ENCODE measurements at regions not wholly inside any gene's neighbourhood (a gene's known extent, or its start where the extent isn't known, plus 50 kb on each side); places are given as distances from the start of the nearest gene placed in this dataset.

DNA sequence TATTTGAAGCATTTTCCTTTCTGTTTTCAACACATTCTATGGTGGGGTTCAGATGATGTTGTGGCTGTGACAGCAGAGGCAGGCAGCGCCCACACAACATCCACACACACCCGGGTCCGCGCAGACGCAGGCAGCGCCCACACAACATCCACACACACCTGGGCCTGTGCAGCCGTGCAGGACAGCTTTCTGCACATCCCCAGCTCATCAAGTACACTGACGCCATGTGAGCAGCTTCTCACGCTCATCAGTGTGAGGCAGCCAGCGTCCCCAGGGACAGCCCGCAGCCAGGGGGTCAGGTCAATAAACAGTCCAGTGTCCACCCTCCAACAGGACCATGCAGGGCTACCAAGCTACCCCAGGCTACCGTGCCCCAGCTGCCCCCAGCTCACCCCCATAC is 272.8 kb upstream of the TCERG1L start:
- H3K9me2 ChIP-seq (replicated peaks; ENCODE audit: low read length): no peaks in the 10 kb centered on the region
- no peaks in the 10 kb centered on the region for H4K20me1 ChIP-seq (ENCODE audit: low read length)
- CTCF ChIA-PET: no interaction called here
- no TSS peak for BruUV-seq (replicated peaks)
- DNase-seq: no peak
- no peaks in the 10 kb centered on the region for H3K36me3 ChIP-seq (ENCODE audit: low read depth, low read length)
- H3K9ac ChIP-seq (ENCODE audit: low read length): no peak overlapping the region
- POLR2A ChIA-PET (ENCODE audit: unreplicated experiment): no interaction called here
- ATAC-seq: no peak
- no peak overlapping the region for H2AFZ ChIP-seq (ENCODE audit: low read length)
- H3K4me3 ChIP-seq (ENCODE audit: low read length): no peak overlapping the region
- H3F3A ChIP-seq (ENCODE audit: low read length, unreplicated experiment): no peaks in the 10 kb centered on the region
- no peak overlapping the region for H3K27ac ChIP-seq (ENCODE audit: low read length)
- H3K4me1 ChIP-seq (ENCODE audit: insufficient read depth, low read length): no peaks in the 10 kb centered on the region
- TF ChIP-seq EZH2phosphoT487 (IDR thresholded peaks at IDR 0.05; ENCODE audit: borderline replicate concordance, low read length): no peak
- no peak for TF ChIP-seq EZH2 (IDR thresholded peaks at IDR 0.05; ENCODE audit: low read length, unreplicated experiment)
- TF ChIP-seq, protein P1, sequence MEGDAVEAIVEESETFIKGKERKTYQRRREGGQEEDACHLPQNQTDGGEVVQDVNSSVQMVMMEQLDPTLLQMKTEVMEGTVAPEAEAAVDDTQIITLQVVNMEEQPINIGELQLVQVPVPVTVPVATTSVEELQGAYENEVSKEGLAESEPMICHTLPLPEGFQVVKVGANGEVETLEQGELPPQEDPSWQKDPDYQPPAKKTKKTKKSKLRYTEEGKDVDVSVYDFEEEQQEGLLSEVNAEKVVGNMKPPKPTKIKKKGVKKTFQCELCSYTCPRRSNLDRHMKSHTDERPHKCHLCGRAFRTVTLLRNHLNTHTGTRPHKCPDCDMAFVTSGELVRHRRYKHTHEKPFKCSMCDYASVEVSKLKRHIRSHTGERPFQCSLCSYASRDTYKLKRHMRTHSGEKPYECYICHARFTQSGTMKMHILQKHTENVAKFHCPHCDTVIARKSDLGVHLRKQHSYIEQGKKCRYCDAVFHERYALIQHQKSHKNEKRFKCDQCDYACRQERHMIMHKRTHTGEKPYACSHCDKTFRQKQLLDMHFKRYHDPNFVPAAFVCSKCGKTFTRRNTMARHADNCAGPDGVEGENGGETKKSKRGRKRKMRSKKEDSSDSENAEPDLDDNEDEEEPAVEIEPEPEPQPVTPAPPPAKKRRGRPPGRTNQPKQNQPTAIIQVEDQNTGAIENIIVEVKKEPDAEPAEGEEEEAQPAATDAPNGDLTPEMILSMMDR (conservative IDR thresholded peaks at IDR 0.05; ENCODE audit: low read depth, low read length): no peak
- no peaks in the 10 kb centered on the region for H3K27me3 ChIP-seq (ENCODE audit: low read length)
- H3K79me2 ChIP-seq (ENCODE audit: low read length): no peaks in the 10 kb centered on the region
- intact Hi-C loops (cut with micrococcal nuclease): no loop called here
- H3K4me2 ChIP-seq (ENCODE audit: low read length): no peak overlapping the region
- H3K9me3 ChIP-seq (ENCODE audit: low read length): no peaks in the 10 kb centered on the region

DNA sequence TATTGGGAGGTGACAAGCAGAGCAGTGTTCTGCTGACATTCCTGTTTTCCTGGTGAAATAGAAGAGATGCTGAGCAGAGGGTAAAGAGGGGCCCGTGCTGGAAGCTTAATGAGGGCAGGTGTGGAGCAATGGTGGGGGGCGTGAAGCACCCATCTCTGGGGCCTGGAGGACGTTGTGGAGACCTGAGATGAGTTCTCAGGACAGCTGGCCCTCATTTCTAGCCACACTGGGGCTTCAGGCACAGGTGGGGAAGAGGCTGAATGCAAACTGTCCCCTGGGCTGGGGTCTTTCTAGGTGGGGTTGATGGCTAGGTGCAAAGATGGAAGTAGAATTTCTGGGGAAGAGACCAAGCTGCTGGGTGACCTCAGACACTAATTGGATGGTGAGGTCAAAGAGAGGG is 274.2 kb upstream of the TCERG1L start:
- H3K79me2 ChIP-seq (ENCODE audit: low read length): no peaks in the 10 kb centered on the region
- intact Hi-C loops (cut with micrococcal nuclease): no loop called here
- no peak for TF ChIP-seq EZH2 (IDR thresholded peaks at IDR 0.05; ENCODE audit: low read length, unreplicated experiment)
- TF ChIP-seq, protein P1 (conservative IDR thresholded peaks at IDR 0.05; ENCODE audit: low read depth, low read length): no peak
- TF ChIP-seq EZH2phosphoT487 (IDR thresholded peaks at IDR 0.05; ENCODE audit: borderline replicate concordance, low read length): no peak
- no peaks in the 10 kb centered on the region for H4K20me1 ChIP-seq (ENCODE audit: low read length)
- H3K4me2 ChIP-seq (ENCODE audit: low read length): no peak overlapping the region
- no peaks in the 10 kb centered on the region for H3F3A ChIP-seq (ENCODE audit: low read length, unreplicated experiment)
- CTCF ChIA-PET: no interaction called here
- no peak overlapping the region for H3K27ac ChIP-seq (ENCODE audit: low read length)
- no peaks in the 10 kb centered on the region for H3K36me3 ChIP-seq (ENCODE audit: low read depth, low read length)
- POLR2A ChIA-PET (ENCODE audit: unreplicated experiment): no interaction called here
- no peak overlapping the region for H2AFZ ChIP-seq (ENCODE audit: low read length)
- BruUV-seq (replicated peaks): no TSS peak
- ATAC-seq (no peak), DNase-seq (no peak)
- no peaks in the 10 kb centered on the region for H3K9me3 ChIP-seq (ENCODE audit: low read length)
- H3K27me3 ChIP-seq (ENCODE audit: low read length): no peaks in the 10 kb centered on the region
- no peaks in the 10 kb centered on the region for H3K4me1 ChIP-seq (ENCODE audit: insufficient read depth, low read length)
- H3K4me3 ChIP-seq (ENCODE audit: low read length): no peak overlapping the region
- no peaks in the 10 kb centered on the region for H3K9me2 ChIP-seq (replicated peaks; ENCODE audit: low read length)
- H3K9ac ChIP-seq (ENCODE audit: low read length): no peak overlapping the region

DNA sequence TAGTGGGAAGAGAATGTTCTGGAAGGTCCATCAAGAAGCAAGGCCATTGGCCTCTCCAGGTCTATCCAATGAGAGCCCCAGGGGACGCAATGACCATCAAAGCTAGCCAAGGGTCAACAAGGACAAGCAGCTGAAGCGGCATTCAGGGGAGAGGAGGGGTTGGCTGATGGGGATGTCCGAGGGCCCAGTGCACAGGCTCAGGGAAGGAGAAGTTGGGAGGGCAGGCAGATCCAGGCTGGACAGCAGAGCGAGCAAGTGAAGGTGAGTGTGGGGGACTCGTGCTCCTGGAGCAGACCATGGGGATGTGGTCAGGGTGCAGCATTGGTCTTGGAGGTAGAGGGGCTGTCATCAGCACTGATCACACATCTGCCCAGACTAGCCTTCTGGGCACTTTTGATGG is 275.4 kb upstream of the TCERG1L start:
- H3K79me2 ChIP-seq (ENCODE audit: low read length): no peaks in the 10 kb centered on the region
- no peak overlapping the region for H3K27ac ChIP-seq (ENCODE audit: low read length)
- no peak overlapping the region for H3K4me3 ChIP-seq (ENCODE audit: low read length)
- DNase-seq: no peak
- BruUV-seq (replicated peaks): no TSS peak
- no peak overlapping the region for H2AFZ ChIP-seq (ENCODE audit: low read length)
- intact Hi-C loops (cut with micrococcal nuclease): no loop called here
- no peaks in the 10 kb centered on the region for H3K9me3 ChIP-seq (ENCODE audit: low read length)
- ChIA-PET CTCF (no interaction called here), POLR2A (ENCODE audit: unreplicated experiment) (no interaction called here)
- H3K4me1 ChIP-seq (ENCODE audit: insufficient read depth, low read length): no peaks in the 10 kb centered on the region
- no peak for TF ChIP-seq EZH2 (IDR thresholded peaks at IDR 0.05; ENCODE audit: low read length, unreplicated experiment)
- TF ChIP-seq, protein P1 (conservative IDR thresholded peaks at IDR 0.05; ENCODE audit: low read depth, low read length): no peak
- TF ChIP-seq EZH2phosphoT487 (IDR thresholded peaks at IDR 0.05; ENCODE audit: borderline replicate concordance, low read length): no peak
- no peaks in the 10 kb centered on the region for H3F3A ChIP-seq (ENCODE audit: low read length, unreplicated experiment)
- H3K9me2 ChIP-seq (replicated peaks; ENCODE audit: low read length): no peaks in the 10 kb centered on the region
- ATAC-seq: no peak
- H3K27me3 ChIP-seq (ENCODE audit: low read length): no peaks in the 10 kb centered on the region
- no peaks in the 10 kb centered on the region for H3K36me3 ChIP-seq (ENCODE audit: low read depth, low read length)
- no peaks in the 10 kb centered on the region for H4K20me1 ChIP-seq (ENCODE audit: low read length)
- no peak overlapping the region for H3K4me2 ChIP-seq (ENCODE audit: low read length)
- no peak overlapping the region for H3K9ac ChIP-seq (ENCODE audit: low read length)
